OCI-LY1 (cell line): ENCODE measurements at regions not wholly inside any gene's neighbourhood (a gene's known extent, or its start where the extent isn't known, plus 50 kb on each side); places are given as distances from the start of the nearest gene placed in this dataset.
"Not testable (repeated sequence)": the region's sequence is repeated elsewhere in the genome, so short reads cannot be mapped to it uniquely, and the experiment has no call there.

Source experiments
- H2AFZ ChIP-seq: fragments of 200-600 bp; sonication (generic), shearing (Covaris generic); 2 replicates; pipeline ENCODE4 v1.6.0; 2014; ENCODE audit warnings: antibody characterized with exemption, mild to moderate bottlenecking, low read length
- H3F3A ChIP-seq: fragments of 200-600 bp; sonication (generic), shearing (Covaris generic); 2 replicates; pipeline ENCODE4 v1.6.0; 2014; ENCODE audit warnings: mild to moderate bottlenecking, antibody characterized with exemption, low read length, moderate library complexity; ENCODE audit not compliant: insufficient read depth
- H3K27ac ChIP-seq: fragments of 200-600 bp; sonication (generic); 2 replicates; pipeline ENCODE4 v1.5.1; 2014; ENCODE audit warnings: low read length, mixed run types, mild to moderate bottlenecking, low read depth; ENCODE audit not compliant: poor library complexity, severe bottlenecking
- H3K27me3 ChIP-seq: fragments of 200-600 bp; sonication (generic); 2 replicates; pipeline ENCODE4 v1.6.0; 2014; ENCODE audit warnings: antibody characterized with exemption, mild to moderate bottlenecking, low read length, moderate library complexity; ENCODE audit not compliant: insufficient read depth
- H3K36me3 ChIP-seq: fragments of 200-600 bp; sonication (generic); 2 replicates; pipeline ENCODE4 v1.6.1; 2014; ENCODE audit warnings: mild to moderate bottlenecking, antibody characterized with exemption, low read length, moderate library complexity, mixed read lengths; ENCODE audit not compliant: insufficient read depth
- H3K4me1 ChIP-seq: fragments of 200-600 bp; sonication (generic); 2 replicates; pipeline ENCODE4 v1.5.1; 2014; ENCODE audit warnings: mild to moderate bottlenecking, low read length, moderate library complexity; ENCODE audit not compliant: insufficient read depth, severe bottlenecking
- H3K4me2 ChIP-seq: fragments of 200-600 bp; sonication (generic), shearing (Covaris generic); 2 replicates; pipeline ENCODE4 v1.6.1; 2014; ENCODE audit warnings: low read length
- H3K4me3 ChIP-seq: fragments of 200-600 bp; sonication (generic); 2 replicates; pipeline ENCODE4 v1.5.1; 2014; ENCODE audit warnings: low read length, low read depth, mild to moderate bottlenecking, mixed read lengths; ENCODE audit not compliant: poor library complexity, severe bottlenecking
- H3K79me2 ChIP-seq: fragments of 200-600 bp; shearing (Covaris generic); 2 replicates; pipeline ENCODE4 v1.6.1; 2016; ENCODE audit warnings: mixed run types, low read length, mixed read lengths; ENCODE audit not compliant: insufficient read depth
- H3K9ac ChIP-seq: fragments of 200-600 bp; sonication (generic), shearing (Covaris generic); 2 replicates; pipeline ENCODE4 v1.6.1; 2014; ENCODE audit warnings: mild to moderate bottlenecking, low read length, mixed read lengths
- H3K9me2 ChIP-seq: fragments of 200-600 bp; sonication (generic), shearing (Covaris generic); 2 replicates; pipeline ENCODE4 v1.6.1; 2014; ENCODE audit warnings: low read depth, mild to moderate bottlenecking, low read length, mixed read lengths
- H3K9me3 ChIP-seq: fragments of 200-600 bp; shearing (Covaris generic); 2 replicates; pipeline ENCODE4 v1.6.1; 2014; ENCODE audit warnings: low read length, mixed read lengths
- H4K20me1 ChIP-seq: fragments of 200-600 bp; sonication (generic), shearing (Covaris generic); 2 replicates; pipeline ENCODE4 v1.6.0; 2016; ENCODE audit warnings: mild to moderate bottlenecking, low read length; ENCODE audit not compliant: insufficient read depth
- CTCF ChIP-seq: fragments of 200-600 bp; sonication (generic), shearing (Covaris generic); IDR thresholded peaks from 2 replicates; pipeline ENCODE4 v1.5.1; 2017; ENCODE audit warnings: mild to moderate bottlenecking, antibody characterized with exemption, low read length, moderate library complexity, mixed read lengths
- EZH2 ChIP-seq: fragments of 200-600 bp; sonication (generic), shearing (Covaris generic); IDR thresholded peaks from 2 replicates; pipeline ENCODE4 v1.8.0; 2017; ENCODE audit warnings: borderline replicate concordance, mixed run types, mild to moderate bottlenecking, antibody characterized with exemption, low read length, moderate library complexity, mixed read lengths

GRCh38 chr5:82985763-82986162 is 91.4 kb downstream of the TMEM167A start:
- H3K36me3 ChIP-seq: no peaks in the 10 kb centered on the region
- no peaks in the 10 kb centered on the region for H3K79me2 ChIP-seq
- TF ChIP-seq CTCF: no peak
- no peak for TF ChIP-seq EZH2
- no peak overlapping the region for H3K4me3 ChIP-seq
- no peaks in the 10 kb centered on the region for H4K20me1 ChIP-seq
- no peaks in the 10 kb centered on the region for H3K9me2 ChIP-seq
- H3F3A ChIP-seq: no peaks in the 10 kb centered on the region; the same call in 1 of the 2 replicates
- H3K4me2 ChIP-seq: no peak overlapping the region
- H3K27me3 ChIP-seq: no peaks in the 10 kb centered on the region
- H2AFZ ChIP-seq: no peak overlapping the region
- no peak overlapping the region for H3K27ac ChIP-seq
- no peaks in the 10 kb centered on the region for H3K4me1 ChIP-seq
- H3K9me3 ChIP-seq: no peaks in the 10 kb centered on the region
- no peak overlapping the region for H3K9ac ChIP-seq

- Histone ChIP-seq H3K79me2 (no peaks in the 10 kb centered on the region), H3K9me3 (no peaks in the 10 kb centered on the region), H2AFZ (no peak overlapping the region), H3K4me3 (no peak overlapping the region), H3K4me1 (no peaks in the 10 kb centered on the region), H3K4me2 (no peak overlapping the region), H3K27me3 (no peaks in the 10 kb centered on the region), H3F3A (no peaks in the 10 kb centered on the region; the same call in 1 of the 2 replicates), H3K9ac (no peak overlapping the region), H4K20me1 (no peaks in the 10 kb centered on the region), H3K36me3 (no peaks in the 10 kb centered on the region), H3K9me2 (no peaks in the 10 kb centered on the region), H3K27ac (no peak overlapping the region)
- TF ChIP-seq EZH2: no peak
- TF ChIP-seq CTCF: no peak
Observed at GRCh38 chr5:82984786-82985735, 92.1 kb downstream of the TMEM167A start.

GRCh38 chr5:82982846-82983245 is 94.3 kb downstream of the TMEM167A start:
- Histone ChIP-seq H4K20me1 (no peaks in the 10 kb centered on the region), H2AFZ (no peak overlapping the region), H3K27ac (no peak overlapping the region), H3K27me3 (no peaks in the 10 kb centered on the region), H3K9me2 (no peaks in the 10 kb centered on the region), H3K79me2 (no peaks in the 10 kb centered on the region), H3F3A (no peaks in the 10 kb centered on the region; the same call in 1 of the 2 replicates), H3K4me1 (no peaks in the 10 kb centered on the region), H3K4me2 (no peak overlapping the region), H3K4me3 (no peak overlapping the region), H3K36me3 (no peaks in the 10 kb centered on the region), H3K9me3 (no peaks in the 10 kb centered on the region), H3K9ac (no peak overlapping the region)
- TF ChIP-seq EZH2 (no peak), CTCF (no peak)

- H3K4me1 ChIP-seq, H3K27me3 ChIP-seq, H2AFZ ChIP-seq, H3K9me2 ChIP-seq, H3F3A ChIP-seq, H3K79me2 ChIP-seq, H3K27ac ChIP-seq, H3K9ac ChIP-seq, H3K4me2 ChIP-seq, H3K4me3 ChIP-seq, H4K20me1 ChIP-seq, H3K9me3 ChIP-seq, H3K36me3 ChIP-seq: not testable (repeated sequence)
Observed at GRCh38 chr5:82976887-82977286, 100.3 kb downstream of the TMEM167A start.
